HG02759 (cell line): ENCODE measurements at regions not wholly inside any gene's neighbourhood (a gene's known extent, or its start where the extent isn't known, plus 50 kb on each side); places are given as distances from the start of the nearest gene placed in this dataset.

Source experiments
- ATAC-seq: cut with Tn5 transposase; IDR thresholded peaks from one replicate; pipeline ENCODE4 v1.9.1; 2021; ENCODE audit warnings: mild to moderate bottlenecking, moderate library complexity; ENCODE audit not compliant: unreplicated experiment

DNA sequence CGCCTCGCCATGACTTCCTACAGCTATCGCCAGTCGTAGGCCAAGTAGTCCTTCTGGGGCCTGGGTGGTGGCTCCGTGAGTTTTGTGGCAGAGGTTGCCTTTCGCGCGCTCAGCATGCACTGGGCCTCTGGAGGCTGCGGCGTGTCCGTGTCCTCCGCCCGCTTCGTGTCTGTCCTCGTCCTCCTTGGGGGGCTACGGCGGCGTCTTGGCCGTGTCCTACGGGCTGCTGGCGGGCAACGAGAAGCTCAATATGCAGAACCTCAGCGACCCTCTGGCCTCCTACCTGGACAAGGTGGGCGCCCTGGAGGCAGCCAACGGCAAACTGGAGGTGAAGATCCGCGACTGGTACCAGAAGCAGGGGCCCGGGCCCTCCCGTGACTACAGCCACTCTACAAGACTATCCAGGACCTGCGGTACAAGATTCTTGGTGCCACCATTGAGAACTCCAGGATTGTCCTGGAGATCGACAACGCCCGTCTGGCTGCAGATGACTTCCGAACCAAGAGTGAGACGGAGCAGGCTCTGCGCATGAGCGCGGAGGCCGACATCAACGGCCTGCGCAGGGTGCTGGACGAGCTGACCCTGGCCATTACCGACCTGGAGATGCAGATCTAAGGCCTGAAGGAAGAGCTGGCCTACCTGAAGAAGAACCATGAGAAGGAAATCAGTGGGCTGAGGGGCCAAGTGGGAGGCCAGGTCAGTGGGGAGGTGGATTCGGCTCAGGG lies 296.3 kb downstream of the OGFRL1 start:
- no peak for ATAC-seq

DNA sequence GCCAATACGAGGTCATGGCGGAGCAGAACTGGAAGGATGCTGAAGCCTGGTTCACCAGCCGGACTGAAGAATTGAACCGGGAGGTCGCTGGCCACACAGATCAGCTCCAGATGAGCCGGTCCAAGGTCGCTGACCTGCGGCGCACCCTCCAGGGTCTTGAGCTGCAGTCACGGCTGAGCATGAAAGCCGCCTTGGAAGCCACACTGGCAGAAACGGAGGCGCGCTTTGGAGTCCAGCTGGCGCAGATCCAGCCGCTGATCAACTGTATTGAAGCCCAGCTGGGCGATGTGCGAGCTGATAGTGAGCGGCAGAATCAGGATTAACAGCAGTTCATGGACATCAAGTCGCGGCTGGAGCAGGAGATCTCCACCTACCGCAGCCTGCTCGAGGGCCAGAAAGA lies 296.9 kb downstream of the OGFRL1 start:
- no peak for ATAC-seq

DNA sequence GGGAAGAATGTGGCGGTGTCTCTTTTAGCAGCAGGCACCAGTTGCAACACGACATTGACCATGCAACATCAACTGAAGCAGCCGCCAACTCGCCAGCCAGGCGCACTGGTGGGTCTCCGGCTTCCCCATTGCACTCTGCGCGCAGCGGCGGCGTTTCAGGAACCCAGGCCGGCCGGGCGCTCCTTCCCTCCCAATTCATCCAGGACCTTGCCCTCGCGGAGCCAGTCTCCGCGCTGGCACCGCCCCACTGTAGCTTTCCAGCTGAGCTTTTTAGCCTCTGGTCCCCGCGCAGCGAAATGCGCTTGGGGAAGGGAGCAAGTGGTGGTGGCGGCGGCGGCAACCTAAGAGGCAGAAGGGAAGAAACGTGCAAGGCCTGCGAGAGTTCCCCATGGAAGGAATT lies 297.9 kb upstream of the RIMS1 start:
- no peak for ATAC-seq

DNA sequence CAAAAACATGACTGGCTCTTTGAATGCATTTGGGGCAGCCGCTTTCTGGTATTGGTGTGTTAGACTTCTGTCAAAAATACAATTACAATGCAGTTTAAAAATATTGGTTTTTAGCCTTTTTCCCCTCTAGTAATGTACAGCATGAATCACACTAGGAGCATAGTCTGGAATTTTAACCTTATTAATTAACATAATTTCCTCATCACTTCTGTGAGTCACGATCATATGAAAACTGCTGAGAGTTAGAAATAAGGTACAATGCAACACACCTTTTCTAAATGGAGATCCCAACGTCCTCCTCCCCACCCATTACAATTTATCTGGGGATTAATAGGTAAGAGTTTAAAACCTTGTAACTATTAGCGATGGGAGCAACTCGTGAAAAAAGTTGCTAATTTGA lies 297.1 kb upstream of the RIMS1 start:
- no peak for ATAC-seq

DNA sequence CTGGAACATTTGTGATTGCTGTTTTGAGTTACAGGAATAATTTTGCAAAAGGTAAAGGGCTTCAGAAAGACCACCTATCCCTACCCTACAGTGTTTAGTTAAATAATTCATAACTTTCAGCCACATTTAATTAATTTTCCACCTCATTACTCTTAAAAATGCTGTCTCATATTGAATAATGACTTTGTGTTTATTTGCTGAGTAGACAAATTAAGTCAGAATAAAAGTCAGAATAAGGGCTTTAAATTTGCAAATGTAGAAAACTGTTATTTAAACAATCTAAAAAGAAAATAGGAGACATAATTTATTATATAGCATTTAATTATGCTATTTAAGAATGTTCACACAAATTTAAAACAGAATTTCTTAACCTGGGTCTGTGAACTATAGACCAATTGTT lies 293.7 kb upstream of the RIMS1 start:
- no peak for ATAC-seq

DNA sequence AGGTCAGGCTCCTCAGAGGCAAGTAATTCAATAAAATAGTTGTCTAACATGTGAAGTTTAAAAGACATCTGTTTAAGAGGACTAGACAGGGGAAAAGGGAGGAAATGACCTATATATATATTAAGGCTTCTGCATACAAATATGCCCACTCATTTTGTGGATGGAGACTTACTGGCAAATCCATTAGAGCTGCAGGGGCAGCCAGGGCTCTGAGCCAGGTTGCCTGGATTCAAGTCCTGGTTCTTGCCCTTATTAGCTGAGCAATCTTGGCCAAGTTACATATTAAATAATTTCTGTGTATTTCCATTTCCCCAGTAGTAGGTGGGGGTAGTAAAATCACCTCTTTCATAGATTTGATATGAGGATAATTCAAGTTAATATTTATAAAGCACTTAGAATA lies 287.0 kb upstream of the RIMS1 start:
- ATAC-seq, result no peak

DNA sequence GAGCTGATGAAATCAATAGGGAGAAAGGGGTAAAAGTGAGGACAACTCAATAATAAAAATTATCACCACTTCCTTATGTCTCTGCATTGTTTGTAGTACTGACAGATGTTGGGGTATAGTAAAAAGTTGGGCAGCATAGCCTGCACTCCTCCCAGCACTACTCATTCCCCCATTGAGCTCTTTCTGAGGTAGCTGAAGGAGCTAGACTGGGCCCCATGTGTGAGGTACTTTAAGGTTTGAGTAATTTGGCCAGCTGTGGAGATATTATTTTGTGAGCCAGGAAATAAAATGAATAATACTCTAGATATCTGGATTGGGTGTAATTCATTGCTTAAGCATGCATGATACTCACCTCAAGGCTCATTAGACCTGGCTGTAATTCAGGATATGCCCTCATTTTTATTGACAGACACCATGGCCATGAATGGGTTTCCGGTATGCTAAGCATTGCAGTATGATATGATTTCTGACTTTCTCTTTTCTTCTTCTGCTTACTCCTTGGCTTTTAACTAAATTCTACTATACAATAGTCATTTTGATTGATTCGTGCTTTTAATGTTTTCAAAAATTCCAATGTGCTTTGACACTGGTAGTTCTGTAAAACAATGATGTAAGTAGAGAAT lies 283.9 kb upstream of the RIMS1 start:
- ATAC-seq, result no peak

DNA sequence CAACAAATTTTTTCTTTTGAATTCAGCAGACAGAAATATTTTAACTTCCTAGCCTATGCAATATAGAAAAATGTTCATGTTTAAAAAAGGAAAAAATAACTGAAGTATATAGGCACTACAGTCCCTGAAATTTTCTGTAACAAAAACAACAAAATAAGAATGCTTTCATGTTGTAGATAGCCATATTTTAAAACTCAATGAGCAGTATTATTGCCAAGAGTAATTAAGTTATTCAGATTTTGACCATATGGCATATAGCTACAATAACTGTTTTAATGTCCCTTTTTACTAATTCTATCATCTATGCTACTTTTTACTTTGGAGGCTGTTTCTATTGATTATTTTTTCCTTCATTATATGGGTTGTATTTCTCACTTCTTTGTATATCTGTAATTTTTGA lies 283.3 kb upstream of the RIMS1 start:
- no peak for ATAC-seq

DNA sequence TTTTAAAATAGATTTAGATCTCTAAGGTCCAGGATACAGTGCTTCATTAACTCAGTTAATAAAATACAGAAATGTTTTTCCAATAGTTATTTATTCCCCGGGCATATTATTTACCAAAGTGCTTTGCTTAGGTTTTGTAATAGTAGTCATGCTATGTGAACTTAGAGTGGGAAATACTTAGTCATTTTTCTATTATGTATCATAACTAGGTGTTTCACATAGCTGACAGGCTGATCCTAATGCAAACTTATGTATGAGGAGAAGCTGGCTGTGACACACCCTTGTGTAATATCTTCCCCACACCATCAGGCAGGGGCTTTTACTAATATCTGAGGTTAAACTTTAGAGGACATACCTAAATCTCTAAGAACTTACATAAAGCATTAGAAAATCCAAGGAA lies 277.7 kb upstream of the RIMS1 start:
- no peak for ATAC-seq

DNA sequence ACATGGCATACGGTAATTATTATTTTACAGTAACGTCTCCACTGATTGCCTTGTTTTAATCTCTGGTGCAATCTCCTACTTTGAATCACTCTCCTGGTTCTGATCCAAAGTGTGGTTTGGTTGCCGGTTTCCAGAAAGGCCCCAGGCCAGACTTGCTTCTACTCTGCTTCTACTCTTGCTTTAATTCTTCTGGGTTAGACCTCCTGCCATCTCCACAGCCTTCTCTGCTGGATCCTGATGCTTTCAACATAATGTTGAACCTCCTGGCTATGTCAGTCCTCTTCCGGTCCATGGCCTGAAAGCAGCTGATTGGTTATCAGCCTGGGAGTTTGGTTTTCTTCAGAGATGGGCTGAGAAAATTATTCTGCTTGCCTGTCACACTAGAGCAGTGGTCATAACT lies 266.5 kb upstream of the RIMS1 start:
- ATAC-seq, result no peak

DNA sequence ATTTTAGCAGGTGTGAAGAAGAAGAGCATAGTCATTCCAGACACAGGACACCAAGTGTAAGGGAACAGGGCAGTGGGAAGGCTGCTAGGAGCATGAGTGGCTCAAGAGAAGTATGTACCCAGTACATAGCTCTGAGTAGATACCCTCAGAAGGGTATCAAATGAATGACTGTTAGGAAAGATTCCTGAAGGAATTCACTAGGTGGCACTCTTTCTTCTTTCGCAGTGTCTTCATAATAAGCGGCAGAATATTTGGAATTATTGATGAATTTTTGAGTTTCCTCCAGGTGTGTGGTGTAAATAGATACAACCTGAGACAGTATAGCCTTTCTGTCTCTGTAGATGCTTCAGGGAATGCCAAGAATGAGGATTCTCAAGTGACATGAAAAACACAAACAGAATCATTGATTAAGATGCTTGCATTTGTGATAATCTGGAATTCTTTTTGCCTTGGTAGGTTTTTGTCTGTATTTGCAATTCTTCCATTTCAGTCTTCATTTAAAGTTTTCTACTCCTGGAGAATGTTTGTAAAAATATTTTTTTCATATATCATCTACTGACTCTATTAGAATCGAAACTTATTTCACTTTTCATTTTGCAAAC lies 264.3 kb upstream of the RIMS1 start:
- ATAC-seq, result no peak

DNA sequence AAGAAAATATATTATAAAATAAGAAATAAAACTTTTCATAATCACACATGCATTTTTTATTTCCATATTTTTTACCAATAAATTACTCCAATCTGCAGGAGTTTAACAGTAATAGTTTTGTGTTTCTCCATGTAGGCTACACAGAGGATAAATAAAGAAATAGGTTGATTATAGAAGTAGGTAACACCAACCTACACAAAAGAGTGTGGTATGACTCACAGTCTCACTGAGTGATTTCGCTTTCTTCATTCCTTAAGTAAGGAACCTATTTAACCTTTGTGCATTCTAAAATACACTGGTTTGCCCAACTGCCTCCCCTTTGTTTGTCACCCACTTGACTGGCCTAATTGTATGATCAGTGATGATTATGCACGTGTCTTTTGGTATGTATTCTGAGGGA lies 244.2 kb upstream of the RIMS1 start:
- no peak for ATAC-seq

DNA sequence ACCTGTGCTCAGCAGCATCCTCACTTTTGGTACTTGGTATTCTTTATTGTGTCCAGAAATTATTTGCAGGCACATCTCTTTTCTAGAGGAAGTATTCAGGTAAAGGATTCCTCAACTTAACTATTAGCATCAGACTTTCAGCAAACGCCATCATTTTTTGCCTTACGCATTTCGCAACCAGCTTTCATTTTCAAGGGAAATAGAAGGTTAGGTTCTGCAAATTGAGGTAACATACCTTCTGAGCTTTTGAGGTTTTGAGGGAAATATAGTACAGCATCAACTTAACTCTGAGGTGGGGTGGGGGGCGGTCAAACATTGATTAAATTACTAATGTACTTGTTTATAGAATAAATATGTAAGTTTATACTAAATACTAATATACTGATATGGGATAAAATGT lies 243.6 kb upstream of the RIMS1 start:
- ATAC-seq, result no peak

DNA sequence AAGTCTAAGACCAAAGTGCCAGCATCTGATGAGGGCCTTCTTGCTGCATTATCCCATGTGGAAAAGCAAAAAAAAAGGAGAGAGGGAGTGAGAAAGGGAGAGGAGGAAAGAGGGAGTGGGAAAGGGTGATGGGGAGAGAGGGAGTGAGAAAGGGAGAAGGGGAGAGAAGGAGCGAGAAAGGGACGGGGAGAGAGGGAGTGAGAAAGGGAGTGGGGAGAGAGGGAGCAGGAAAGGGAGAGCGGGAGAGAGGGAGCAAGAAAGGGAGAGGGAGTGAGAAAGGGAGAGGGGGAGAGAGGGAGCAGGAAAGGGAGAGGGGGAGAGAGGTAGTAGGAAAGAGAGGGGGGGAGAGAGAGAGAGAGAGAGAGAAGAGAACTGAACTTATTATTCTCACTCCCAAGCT lies 241.1 kb upstream of the RIMS1 start:
- no peak for ATAC-seq

DNA sequence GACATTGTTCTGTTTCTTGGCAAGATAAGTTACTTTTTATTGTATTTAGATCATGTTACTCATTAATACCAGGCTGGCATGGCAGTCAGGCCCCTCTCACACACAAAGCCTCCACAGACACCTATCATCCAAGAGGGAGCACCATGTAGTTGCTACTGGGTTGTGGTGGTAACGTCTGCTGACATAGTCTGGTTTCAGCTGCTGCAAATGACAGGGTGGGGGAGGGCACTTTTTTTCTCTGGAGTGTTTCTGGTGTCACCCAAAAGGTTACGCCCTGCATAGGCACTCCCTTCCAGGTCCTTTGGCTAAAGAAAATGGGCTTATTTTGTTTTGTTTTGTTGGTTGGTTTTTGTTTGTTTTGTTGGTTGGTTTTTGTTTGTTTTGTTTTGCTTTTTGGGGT lies 236.4 kb upstream of the RIMS1 start:
- no peak for ATAC-seq

DNA sequence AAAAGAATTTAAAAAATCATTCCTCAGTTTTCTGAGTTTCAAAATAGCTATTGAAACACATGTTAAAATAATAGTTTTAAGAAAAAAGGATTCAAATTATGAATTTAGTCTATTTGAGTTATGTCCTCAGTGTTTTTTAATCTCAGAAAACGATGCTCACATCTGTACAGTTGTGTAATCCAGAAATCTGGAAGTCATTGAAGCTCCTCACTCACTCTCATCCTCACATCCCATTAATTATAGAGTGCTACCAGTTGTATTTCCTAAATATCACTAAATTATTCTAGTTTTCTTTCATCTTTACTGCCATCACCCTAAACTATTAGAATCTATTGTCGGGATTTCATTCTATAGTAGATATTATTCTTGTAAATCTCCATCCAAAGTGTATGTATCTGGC lies 234.7 kb upstream of the RIMS1 start:
- no peak for ATAC-seq

DNA sequence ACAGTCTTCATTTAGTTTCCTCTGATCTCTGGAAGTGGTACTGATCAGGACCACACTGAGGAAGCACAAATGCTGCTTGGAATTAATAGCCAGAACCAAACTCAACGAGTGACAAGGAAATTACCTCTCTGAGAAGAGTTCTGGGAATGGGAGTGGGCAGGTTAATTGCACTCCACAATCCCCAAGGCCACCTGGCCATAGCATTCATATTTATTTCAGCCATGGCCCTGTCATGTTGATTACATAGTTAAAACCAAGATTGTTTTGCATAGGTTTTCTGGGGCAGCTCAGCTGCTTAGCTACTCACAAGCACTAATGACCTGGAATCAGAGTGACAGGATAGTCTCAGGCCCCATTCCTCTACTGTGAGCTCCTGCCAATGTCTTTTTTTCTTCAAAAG lies 230.2 kb upstream of the RIMS1 start:
- ATAC-seq, result no peak

DNA sequence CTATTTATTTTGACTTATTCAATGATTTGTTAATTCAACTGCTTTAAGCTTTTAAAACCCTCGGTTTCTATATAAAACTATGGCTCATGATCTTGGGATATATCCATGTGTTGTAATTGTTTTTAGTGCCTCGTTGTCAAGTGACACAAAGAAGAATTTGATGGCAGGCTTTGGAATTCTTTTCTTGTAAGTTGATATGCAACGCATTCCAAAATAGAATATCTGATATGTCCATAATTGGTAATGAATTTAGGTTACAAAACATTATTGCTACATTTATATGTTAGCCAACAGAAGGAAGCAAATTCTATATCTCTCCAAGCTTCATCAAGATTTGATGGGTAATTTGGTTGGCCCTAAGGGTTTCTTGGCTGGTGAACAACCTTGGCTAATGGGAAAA lies 220.4 kb upstream of the RIMS1 start:
- no peak for ATAC-seq

DNA sequence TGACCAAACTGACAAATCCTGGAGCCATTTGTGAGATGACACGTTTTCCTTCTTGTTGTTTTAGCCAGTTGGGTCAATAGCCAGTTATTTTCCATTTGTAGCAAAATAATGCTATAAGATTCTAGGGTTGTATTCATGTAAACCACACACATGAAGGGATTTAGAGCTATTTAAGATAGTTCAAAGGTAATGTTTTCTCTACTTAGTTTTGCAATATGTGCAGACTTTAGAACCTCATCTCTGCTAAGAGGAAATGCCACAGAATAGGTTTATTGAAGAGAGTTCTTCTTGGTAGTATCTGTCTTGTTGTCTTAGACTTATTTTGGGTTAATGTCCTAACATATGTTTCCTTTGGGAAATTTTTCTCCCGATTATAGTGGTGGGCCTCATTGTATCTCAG lies 213.5 kb upstream of the RIMS1 start:
- no peak for ATAC-seq

DNA sequence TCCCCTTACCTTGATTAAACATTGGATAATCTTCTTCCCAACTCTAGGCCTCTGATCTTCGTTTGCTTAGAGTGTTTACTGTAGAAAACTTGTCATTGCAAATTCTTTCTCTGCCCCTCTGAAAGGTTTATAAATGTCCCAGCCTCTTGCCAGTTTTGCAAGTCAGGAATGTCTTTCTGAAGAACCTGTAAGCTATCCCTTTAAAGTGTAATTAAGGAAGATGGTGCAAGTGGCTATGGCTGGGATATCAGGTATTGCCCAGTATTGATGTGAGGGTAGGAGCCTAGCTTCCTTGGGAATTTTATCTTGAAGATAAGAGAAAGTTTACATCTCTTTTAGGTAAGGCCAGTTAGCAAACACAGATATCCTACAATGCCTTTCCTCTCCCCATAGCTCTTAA lies 211.0 kb upstream of the RIMS1 start:
- no peak for ATAC-seq

DNA sequence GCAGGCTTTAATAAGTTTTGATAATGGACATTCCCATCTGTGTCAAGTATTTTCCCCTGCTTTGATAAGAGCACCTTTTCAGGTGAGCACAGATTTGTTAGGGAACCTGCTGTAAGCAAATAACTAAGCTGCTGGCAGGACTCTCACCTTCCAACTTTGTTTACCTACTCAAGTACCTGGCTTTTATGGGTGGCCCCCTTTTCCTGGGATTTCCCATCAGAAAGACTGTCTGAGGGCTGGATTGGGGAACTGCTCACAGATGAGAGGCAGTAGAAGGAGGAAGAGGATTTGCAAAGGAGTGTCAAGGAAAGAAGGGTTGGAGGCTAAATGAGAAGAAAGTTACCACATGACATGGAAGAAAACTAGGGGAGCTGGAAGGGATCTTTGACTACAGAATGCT lies 210.1 kb upstream of the RIMS1 start:
- ATAC-seq, result no peak

DNA sequence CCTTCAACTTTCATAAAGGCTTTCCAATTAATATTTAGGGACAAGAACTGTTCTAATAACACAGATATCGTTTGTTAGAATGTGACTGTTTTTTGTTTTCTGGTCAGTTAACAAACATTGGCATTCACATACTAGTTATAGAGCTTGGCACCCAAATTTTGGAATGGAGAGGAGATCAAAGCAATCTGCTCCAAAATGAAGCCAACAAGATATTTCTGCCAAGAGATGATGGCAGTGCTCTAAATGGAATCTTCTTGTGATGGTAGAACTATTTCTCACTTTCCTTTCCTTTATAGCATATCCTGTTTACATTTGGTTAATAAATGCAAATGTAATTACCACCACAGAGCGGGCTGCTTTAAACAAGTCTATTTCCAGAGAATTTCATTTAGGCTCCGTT lies 208.3 kb upstream of the RIMS1 start:
- no peak for ATAC-seq
